Tibial nerve (tissue), 4 donors: ENCODE measurements at regions not wholly inside any gene's neighbourhood (a gene's known extent, or its start where the extent isn't known, plus 50 kb on each side); places are given as distances from the start of the nearest gene placed in this dataset.

Source experiments
- CTCF ChIP-seq, 5 experiments: fragments of 200-600 bp in 3 of 5; fragments of 450-650 bp in 2 of 5; sonication (generic) in 3 of 5; IDR thresholded peaks; one replicate each; pipeline ENCODE4 v1.5.1; 2016 to 2019; ENCODE audit warnings: antibody characterized with exemption in 5 of 5, mild to moderate bottlenecking in 3 of 5, moderate library complexity in 2 of 5
- EP300 ChIP-seq, 2 donors: sonication (generic); formaldehyde crosslinking; IDR thresholded peaks; one replicate each; pipeline ENCODE4 v1.6.1; 2017; ENCODE audit warnings: antibody characterized with exemption in 2 of 2, mild to moderate bottlenecking in 1 of 2
- POLR2A ChIP-seq, 2 donors: fragments of 450-650 bp; IDR thresholded peaks; one replicate each; pipeline ENCODE4 v1.6.1; 2017; ENCODE audit warnings: antibody characterized with exemption in 2 of 2, mild to moderate bottlenecking in 2 of 2, moderate library complexity in 2 of 2

GRCh38 chr1:47696404-47696736 lies 258.5 kb downstream of the FOXD2 start:
- no peak for TF ChIP-seq CTCF (IDR thresholded peaks at IDR 0.05)
- TF ChIP-seq POLR2A (IDR thresholded peaks at IDR 0.05) = no peak
- TF ChIP-seq EP300 (IDR thresholded peaks at IDR 0.05) = no peak
